GM23338 (cell line): ENCODE measurements at regions not wholly inside any gene's neighbourhood (a gene's known extent, or its start where the extent isn't known, plus 50 kb on each side); places are given as distances from the start of the nearest gene placed in this dataset.

ENCODE experiments used
- ATAC-seq: fragments of 200-7000 bp; cut with Tn5 transposase; 3 replicates; pipeline ENCODE4 v1.9.1; 2020
- DNase-seq: peaks from one replicate; pipeline ENCODE4 v3.0.0-alpha.2; 2015; ENCODE audit warnings: low spot score
- H2AFZ ChIP-seq: fragments of 200-600 bp; sonication (generic); 2 replicates; pipeline ENCODE4 v1.8.0; 2016; ENCODE audit warnings: antibody characterized with exemption, mild to moderate bottlenecking, moderate library complexity
- H3F3A ChIP-seq: fragments of 200-600 bp; sonication (generic); replicated peaks from 2 replicates; pipeline ENCODE4 v1.8.0; 2017; ENCODE audit warnings: antibody characterized with exemption, mixed run types, low read depth
- H3K27ac ChIP-seq: fragments of 200-600 bp; sonication (generic); 2 replicates; pipeline ENCODE4 v1.6.1; 2016; ENCODE audit warnings: low read depth
- H3K27me3 ChIP-seq: fragments of 200-600 bp; sonication (generic); 2 replicates; pipeline ENCODE4 v1.8.0; 2016; ENCODE audit warnings: mild to moderate bottlenecking, mixed run types, moderate library complexity; ENCODE audit not compliant: insufficient read depth
- H3K36me3 ChIP-seq: fragments of 200-600 bp; sonication (generic); 2 replicates; pipeline ENCODE4 v1.8.0; 2016; ENCODE audit warnings: mild to moderate bottlenecking; ENCODE audit not compliant: insufficient read depth
- H3K4me1 ChIP-seq: fragments of 200-600 bp; sonication (generic); 2 replicates; pipeline ENCODE4 v1.8.0; 2016; ENCODE audit warnings: mild to moderate bottlenecking, moderate library complexity; ENCODE audit not compliant: insufficient read depth
- H3K4me2 ChIP-seq: fragments of 200-600 bp; sonication (generic); 2 replicates; pipeline ENCODE4 v1.7.1; 2017; ENCODE audit warnings: mixed run types
- H3K4me3 ChIP-seq: fragments of 200-600 bp; sonication (generic); 2 replicates; pipeline ENCODE4 v1.6.1; 2016; ENCODE audit warnings: mixed run types
- H3K79me2 ChIP-seq: fragments of 200-600 bp; sonication (generic); replicated peaks from 2 replicates; pipeline ENCODE4 v1.8.0; 2017; ENCODE audit warnings: mild to moderate bottlenecking; ENCODE audit not compliant: insufficient read depth
- H3K9me2 ChIP-seq: fragments of 200-600 bp; sonication (generic); 2 replicates; pipeline ENCODE4 v1.8.0; 2017; ENCODE audit not compliant: insufficient read depth
- H4K20me1 ChIP-seq: fragments of 200-600 bp; sonication (generic); replicated peaks from 2 replicates; pipeline ENCODE4 v1.8.0; 2017; ENCODE audit warnings: mild to moderate bottlenecking; ENCODE audit not compliant: insufficient read depth
- H3K27ac Mint-ChIP-seq: 2 replicates; pipeline ENCODE4 v1.8.0; 2020; ENCODE audit warnings: inconsistent platforms, mild to moderate bottlenecking, moderate library complexity, mixed read lengths
- H3K27me3 Mint-ChIP-seq: 3 replicates; pipeline ENCODE4 v1.8.0; 2022; ENCODE audit warnings: low read depth, mild to moderate bottlenecking, moderate library complexity, mixed read lengths, inconsistent platforms; ENCODE audit not compliant: insufficient read depth, poor library complexity
- H3K36me3 Mint-ChIP-seq: 3 replicates; pipeline ENCODE4 v1.8.0; 2021; ENCODE audit warnings: low read depth, mild to moderate bottlenecking, inconsistent platforms, moderate library complexity, mixed read lengths
- H3K4me1 Mint-ChIP-seq: 3 replicates; pipeline ENCODE4 v1.8.0; 2020; ENCODE audit warnings: mild to moderate bottlenecking, inconsistent platforms, mixed read lengths
- H3K4me3 Mint-ChIP-seq: 3 replicates; pipeline ENCODE4 v1.8.0; 2021; ENCODE audit warnings: moderate library complexity, mild to moderate bottlenecking, inconsistent platforms, mixed read lengths
- H3K9me3 Mint-ChIP-seq: 3 replicates; pipeline ENCODE4 v1.8.0; 2020; ENCODE audit warnings: moderate library complexity, mild to moderate bottlenecking, inconsistent platforms, mixed read lengths
- CREB1 ChIP-seq: fragments of 250-450 bp; sonication (Bioruptor Pico); IDR thresholded peaks from 2 replicates; pipeline ENCODE4 v1.5.0; 2020; ENCODE audit warnings: low read depth, mild to moderate bottlenecking, moderate library complexity
- CTCF ChIP-seq, 2 experiments: fragments of 200-600 bp in 1 of 2; sonication (generic) in 1 of 2; conservative IDR thresholded peaks; 2 replicates each; pipeline versions ENCODE4 v1.5.1 to v1.6.1; 2016 to 2017; ENCODE audit warnings: antibody characterized with exemption in 2 of 2, low read depth in 2 of 2, mild to moderate bottlenecking in 2 of 2, moderate library complexity in 1 of 2
- EZH2 ChIP-seq: fragments of 200-600 bp; sonication (generic); IDR thresholded peaks from one replicate; pipeline ENCODE4 v1.8.0; 2017; ENCODE audit warnings: antibody characterized with exemption, mild to moderate bottlenecking, low read depth; ENCODE audit not compliant: unreplicated experiment
- EZH2phosphoT487 ChIP-seq: fragments of 200-600 bp; sonication (generic); IDR thresholded peaks from one replicate; pipeline ENCODE4 v1.8.1; 2018; ENCODE audit warnings: antibody characterized with exemption; ENCODE audit not compliant: unreplicated experiment
- JUNB ChIP-seq: IDR thresholded peaks from one replicate; pipeline ENCODE4 v1.6.1; 2016; ENCODE audit warnings: antibody characterized with exemption; ENCODE audit not compliant: unreplicated experiment
- NANOG ChIP-seq: IDR thresholded peaks from 2 replicates; pipeline ENCODE4 v1.6.1; 2016; ENCODE audit warnings: antibody characterized with exemption, borderline replicate concordance
- POLR2AphosphoS5 ChIP-seq: IDR thresholded peaks from 2 replicates; pipeline ENCODE4 v1.6.1; 2016; ENCODE audit warnings: antibody characterized with exemption, low read depth
- STAT1 ChIP-seq: IDR thresholded peaks from one replicate; pipeline ENCODE4 v1.6.1; 2016; ENCODE audit warnings: antibody characterized with exemption; ENCODE audit not compliant: unreplicated experiment
- ZNF114 ChIP-seq: fragments of 250-450 bp; sonication (Bioruptor Pico); IDR thresholded peaks from 2 replicates; pipeline ENCODE4 v1.5.0; 2020; ENCODE audit warnings: mild to moderate bottlenecking, moderate library complexity
- ZNF331 ChIP-seq: fragments of 250-450 bp; sonication (Bioruptor Pico); IDR thresholded peaks from 2 replicates; pipeline ENCODE4 v1.5.0; 2020; ENCODE audit warnings: low read depth, mild to moderate bottlenecking, moderate library complexity
- TF ChIP-seq, protein P1 (sequence below): IDR thresholded peaks from one replicate; pipeline ENCODE4 v1.6.1; 2018; ENCODE audit warnings: antibody characterized with exemption; ENCODE audit not compliant: unreplicated experiment
- TF ChIP-seq, protein P2 (sequence below): fragments of 250-450 bp; sonication (Bioruptor Pico); IDR thresholded peaks from 2 replicates; pipeline ENCODE4 v1.5.0; 2020; ENCODE audit warnings: mild to moderate bottlenecking, moderate library complexity
- TF ChIP-seq, protein P3 (sequence below): IDR thresholded peaks from 2 replicates; pipeline ENCODE4 v1.6.1; 2016; ENCODE audit warnings: antibody characterized with exemption

DNA sequence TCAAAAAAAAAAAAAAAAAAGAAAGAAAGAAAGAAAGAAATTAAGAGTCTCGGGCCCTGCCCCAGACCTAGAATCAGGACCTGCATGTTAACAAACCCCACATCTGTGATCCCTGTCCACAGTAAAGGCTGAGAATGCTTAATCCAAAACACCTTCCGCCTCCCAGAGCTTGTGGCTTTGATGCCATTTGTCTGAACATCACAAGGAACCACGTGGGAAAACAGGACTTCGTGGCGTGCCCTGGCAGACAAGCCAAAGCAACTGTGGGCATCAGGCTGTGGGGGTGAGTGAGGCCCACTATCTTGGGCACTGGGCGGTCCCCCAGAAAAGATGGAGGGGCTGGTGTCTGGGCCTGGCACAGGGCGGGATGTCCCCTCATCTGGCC is 173.4 kb upstream of the CIBAR2 start:
- no peak overlapping the region for H2AFZ ChIP-seq
- Mint-ChIP-seq H3K27me3 (peaks cover 20% of the 10 kb centered on the region), H3K36me3 (peaks cover 5% of the 10 kb centered on the region; the same call in 1 of the 3 replicates), H3K4me1 (peaks cover 22% of the 10 kb centered on the region), H3K9me3 (no peaks in the 10 kb centered on the region; the same call in 2 of the 3 replicates), H3K27ac (no peak overlapping the region), H3K4me3 (no peak overlapping the region)
- no peak overlapping the region for H3K4me2 ChIP-seq
- TF ChIP-seq ZNF331 (CRISPR knock-in tag): no peak
- TF ChIP-seq JUNB: no peak
- TF ChIP-seq, protein P1, sequence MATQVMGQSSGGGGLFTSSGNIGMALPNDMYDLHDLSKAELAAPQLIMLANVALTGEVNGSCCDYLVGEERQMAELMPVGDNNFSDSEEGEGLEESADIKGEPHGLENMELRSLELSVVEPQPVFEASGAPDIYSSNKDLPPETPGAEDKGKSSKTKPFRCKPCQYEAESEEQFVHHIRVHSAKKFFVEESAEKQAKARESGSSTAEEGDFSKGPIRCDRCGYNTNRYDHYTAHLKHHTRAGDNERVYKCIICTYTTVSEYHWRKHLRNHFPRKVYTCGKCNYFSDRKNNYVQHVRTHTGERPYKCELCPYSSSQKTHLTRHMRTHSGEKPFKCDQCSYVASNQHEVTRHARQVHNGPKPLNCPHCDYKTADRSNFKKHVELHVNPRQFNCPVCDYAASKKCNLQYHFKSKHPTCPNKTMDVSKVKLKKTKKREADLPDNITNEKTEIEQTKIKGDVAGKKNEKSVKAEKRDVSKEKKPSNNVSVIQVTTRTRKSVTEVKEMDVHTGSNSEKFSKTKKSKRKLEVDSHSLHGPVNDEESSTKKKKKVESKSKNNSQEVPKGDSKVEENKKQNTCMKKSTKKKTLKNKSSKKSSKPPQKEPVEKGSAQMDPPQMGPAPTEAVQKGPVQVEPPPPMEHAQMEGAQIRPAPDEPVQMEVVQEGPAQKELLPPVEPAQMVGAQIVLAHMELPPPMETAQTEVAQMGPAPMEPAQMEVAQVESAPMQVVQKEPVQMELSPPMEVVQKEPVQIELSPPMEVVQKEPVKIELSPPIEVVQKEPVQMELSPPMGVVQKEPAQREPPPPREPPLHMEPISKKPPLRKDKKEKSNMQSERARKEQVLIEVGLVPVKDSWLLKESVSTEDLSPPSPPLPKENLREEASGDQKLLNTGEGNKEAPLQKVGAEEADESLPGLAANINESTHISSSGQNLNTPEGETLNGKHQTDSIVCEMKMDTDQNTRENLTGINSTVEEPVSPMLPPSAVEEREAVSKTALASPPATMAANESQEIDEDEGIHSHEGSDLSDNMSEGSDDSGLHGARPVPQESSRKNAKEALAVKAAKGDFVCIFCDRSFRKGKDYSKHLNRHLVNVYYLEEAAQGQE: no peak
- TF ChIP-seq CTCF (conservative IDR thresholded peaks at IDR 0.05; ENCODE audit: low read depth in 2 of 2): no peak
- no peak for TF ChIP-seq STAT1
- no peak for TF ChIP-seq NANOG
- TF ChIP-seq, protein P2, sequence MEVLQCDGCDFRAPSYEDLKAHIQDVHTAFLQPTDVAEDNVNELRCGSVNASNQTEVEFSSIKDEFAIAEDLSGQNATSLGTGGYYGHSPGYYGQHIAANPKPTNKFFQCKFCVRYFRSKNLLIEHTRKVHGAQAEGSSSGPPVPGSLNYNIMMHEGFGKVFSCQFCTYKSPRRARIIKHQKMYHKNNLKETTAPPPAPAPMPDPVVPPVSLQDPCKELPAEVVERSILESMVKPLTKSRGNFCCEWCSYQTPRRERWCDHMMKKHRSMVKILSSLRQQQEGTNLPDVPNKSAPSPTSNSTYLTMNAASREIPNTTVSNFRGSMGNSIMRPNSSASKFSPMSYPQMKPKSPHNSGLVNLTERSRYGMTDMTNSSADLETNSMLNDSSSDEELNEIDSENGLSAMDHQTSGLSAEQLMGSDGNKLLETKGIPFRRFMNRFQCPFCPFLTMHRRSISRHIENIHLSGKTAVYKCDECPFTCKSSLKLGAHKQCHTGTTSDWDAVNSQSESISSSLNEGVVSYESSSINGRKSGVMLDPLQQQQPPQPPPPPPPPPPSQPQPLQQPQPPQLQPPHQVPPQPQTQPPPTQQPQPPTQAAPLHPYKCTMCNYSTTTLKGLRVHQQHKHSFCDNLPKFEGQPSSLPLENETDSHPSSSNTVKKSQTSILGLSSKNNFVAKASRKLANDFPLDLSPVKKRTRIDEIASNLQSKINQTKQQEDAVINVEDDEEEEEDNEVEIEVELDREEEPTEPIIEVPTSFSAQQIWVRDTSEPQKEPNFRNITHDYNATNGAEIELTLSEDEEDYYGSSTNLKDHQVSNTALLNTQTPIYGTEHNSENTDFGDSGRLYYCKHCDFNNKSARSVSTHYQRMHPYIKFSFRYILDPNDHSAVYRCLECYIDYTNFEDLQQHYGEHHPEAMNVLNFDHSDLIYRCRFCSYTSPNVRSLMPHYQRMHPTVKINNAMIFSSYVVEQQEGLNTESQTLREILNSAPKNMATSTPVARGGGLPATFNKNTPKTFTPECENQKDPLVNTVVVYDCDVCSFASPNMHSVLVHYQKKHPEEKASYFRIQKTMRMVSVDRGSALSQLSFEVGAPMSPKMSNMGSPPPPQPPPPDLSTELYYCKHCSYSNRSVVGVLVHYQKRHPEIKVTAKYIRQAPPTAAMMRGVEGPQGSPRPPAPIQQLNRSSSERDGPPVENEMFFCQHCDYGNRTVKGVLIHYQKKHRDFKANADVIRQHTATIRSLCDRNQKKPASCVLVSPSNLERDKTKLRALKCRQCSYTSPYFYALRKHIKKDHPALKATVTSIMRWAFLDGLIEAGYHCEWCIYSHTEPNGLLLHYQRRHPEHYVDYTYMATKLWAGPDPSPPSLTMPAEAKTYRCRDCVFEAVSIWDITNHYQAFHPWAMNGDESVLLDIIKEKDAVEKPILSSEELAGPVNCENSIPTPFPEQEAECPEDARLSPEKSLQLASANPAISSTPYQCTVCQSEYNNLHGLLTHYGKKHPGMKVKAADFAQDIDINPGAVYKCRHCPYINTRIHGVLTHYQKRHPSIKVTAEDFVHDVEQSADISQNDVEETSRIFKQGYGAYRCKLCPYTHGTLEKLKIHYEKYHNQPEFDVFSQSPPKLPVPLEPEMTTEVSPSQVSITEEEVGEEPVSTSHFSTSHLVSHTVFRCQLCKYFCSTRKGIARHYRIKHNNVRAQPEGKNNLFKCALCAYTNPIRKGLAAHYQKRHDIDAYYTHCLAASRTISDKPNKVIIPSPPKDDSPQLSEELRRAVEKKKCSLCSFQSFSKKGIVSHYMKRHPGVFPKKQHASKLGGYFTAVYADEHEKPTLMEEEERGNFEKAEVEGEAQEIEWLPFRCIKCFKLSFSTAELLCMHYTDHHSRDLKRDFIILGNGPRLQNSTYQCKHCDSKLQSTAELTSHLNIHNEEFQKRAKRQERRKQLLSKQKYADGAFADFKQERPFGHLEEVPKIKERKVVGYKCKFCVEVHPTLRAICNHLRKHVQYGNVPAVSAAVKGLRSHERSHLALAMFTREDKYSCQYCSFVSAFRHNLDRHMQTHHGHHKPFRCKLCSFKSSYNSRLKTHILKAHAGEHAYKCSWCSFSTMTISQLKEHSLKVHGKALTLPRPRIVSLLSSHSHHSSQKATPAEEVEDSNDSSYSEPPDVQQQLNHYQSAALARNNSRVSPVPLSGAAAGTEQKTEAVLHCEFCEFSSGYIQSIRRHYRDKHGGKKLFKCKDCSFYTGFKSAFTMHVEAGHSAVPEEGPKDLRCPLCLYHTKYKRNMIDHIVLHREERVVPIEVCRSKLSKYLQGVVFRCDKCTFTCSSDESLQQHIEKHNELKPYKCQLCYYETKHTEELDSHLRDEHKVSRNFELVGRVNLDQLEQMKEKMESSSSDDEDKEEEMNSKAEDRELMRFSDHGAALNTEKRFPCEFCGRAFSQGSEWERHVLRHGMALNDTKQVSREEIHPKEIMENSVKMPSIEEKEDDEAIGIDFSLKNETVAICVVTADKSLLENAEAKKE: no peak
- TF ChIP-seq, protein P3, sequence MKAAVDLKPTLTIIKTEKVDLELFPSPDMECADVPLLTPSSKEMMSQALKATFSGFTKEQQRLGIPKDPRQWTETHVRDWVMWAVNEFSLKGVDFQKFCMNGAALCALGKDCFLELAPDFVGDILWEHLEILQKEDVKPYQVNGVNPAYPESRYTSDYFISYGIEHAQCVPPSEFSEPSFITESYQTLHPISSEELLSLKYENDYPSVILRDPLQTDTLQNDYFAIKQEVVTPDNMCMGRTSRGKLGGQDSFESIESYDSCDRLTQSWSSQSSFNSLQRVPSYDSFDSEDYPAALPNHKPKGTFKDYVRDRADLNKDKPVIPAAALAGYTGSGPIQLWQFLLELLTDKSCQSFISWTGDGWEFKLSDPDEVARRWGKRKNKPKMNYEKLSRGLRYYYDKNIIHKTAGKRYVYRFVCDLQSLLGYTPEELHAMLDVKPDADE: no peak
- TF ChIP-seq EZH2: no peak
- no peak for TF ChIP-seq ZNF114
- TF ChIP-seq POLR2AphosphoS5: no peak
- TF ChIP-seq EZH2phosphoT487: no peak
- no peak for TF ChIP-seq CREB1 (CRISPR knock-in tag)
- H3K4me3 ChIP-seq: no peak overlapping the region
- H3K9me2 ChIP-seq: no peaks in the 10 kb centered on the region
- peaks cover 3% of the 10 kb centered on the region; the same call in 1 of the 2 replicates for H3K79me2 ChIP-seq
- no peaks in the 10 kb centered on the region for H3K27me3 ChIP-seq
- H4K20me1 ChIP-seq: no peaks in the 10 kb centered on the region; the same call in none of the 2 replicates
- H3K4me1 ChIP-seq: no peaks in the 10 kb centered on the region; the same call in 1 of the 2 replicates
- H3F3A ChIP-seq: no peaks in the 10 kb centered on the region
- ATAC-seq: no peak
- no peak overlapping the region for H3K27ac ChIP-seq
- no peak for DNase-seq
- H3K36me3 ChIP-seq: no peaks in the 10 kb centered on the region
